ENCODE measurements at regions not wholly inside any gene's neighbourhood (a gene's known extent, or its start where the extent isn't known, plus 50 kb on each side); places are given as distances from the start of the nearest gene placed in this dataset.
A peak's percentile ranks its signal among the peaks of the same experiment; 100 is the strongest.

DNA sequence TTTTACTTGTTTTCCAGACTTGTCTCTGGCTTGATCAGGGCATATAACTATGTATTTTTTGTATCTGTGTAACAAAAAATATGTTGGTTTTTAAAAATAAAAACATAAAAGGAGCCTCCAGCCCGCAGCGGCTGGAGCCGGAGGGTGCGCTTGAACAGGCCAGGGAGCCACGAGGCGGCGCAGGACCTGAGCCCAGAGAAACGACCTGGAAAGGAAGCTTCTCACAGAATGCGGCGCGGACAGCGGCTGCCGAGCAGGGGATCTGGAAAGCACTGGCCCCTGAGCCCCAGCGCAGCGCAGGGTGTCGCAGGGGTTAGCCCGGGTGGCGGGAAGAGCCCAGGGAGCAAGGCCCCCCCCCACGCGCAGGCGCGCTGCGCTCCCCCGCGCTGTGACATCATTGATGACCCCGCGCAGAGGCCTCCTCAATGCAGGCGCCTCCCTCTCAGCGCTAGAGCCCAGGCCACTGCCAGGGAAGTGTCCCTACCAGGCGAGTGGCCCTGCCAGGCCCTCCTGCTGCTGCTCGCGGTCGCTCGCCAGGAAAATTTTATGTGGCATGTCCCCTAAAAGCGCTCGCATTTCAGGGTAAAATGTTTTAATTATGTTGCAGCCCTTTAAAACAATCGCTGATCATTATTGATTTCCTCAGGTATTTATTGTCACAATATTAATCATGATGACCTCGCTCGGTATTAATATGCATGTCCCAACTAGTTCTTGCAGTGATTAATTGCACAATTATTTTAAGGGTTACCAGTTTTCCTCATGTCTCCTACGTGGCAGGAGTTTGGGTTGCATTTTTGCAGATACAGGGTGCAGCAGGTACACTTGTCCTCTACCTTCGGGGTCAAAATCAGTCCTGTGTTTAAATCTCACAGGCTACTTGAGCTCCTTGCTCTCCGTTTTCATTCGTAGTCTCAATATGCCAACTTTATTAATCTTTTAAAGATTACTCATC, 134.2 kb downstream of the USP22 start (continued):
- TF ChIP-seq, protein P1, sequence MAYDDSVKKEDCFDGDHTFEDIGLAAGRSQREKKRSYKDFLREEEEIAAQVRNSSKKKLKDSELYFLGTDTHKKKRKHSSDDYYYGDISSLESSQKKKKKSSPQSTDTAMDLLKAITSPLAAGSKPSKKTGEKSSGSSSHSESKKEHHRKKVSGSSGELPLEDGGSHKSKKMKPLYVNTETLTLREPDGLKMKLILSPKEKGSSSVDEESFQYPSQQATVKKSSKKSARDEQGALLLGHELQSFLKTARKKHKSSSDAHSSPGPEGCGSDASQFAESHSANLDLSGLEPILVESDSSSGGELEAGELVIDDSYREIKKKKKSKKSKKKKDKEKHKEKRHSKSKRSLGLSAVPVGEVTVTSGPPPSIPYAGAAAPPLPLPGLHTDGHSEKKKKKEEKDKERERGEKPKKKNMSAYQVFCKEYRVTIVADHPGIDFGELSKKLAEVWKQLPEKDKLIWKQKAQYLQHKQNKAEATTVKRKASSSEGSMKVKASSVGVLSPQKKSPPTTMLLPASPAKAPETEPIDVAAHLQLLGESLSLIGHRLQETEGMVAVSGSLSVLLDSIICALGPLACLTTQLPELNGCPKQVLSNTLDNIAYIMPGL (CRISPR knock-in tag; IDR thresholded peaks at IDR 0.05; ENCODE audit: borderline replicate concordance) = no peak; the same call in 1 of the 2 replicates

DNA sequence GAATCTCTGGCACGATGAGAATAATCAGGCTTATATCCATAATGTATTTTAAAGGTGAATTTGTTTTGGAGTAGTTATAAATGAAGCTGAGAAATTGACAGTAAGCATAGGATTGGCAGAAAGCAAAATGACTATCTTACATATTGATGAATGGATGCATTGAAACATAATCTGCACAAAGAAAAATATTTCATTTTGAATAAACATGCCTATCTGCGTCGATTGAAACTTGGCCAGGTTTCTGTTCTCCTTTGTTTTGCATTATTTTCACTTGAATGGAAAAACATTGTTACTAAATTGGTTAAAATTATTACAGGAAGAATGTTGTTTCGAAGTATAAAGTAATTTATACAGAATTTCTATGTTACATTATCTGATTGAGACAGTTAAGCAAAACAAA, 128.2 kb downstream of the USP22 start:
- Histone ChIP-seq H3K4me1 (no peaks in the 10 kb centered on the region), H3K4me3 (no peak overlapping the region), H3K9me3 (no peaks in the 10 kb centered on the region), H3K4me2 (no peak overlapping the region), H3K27ac (no peak overlapping the region)
- POLR2A ChIA-PET = no interaction called here
- DNase-seq (ENCODE audit: low read depth in 1 of 2, low spot score in 1 of 2) (no peak), FAIRE-seq (peak; percentile 54), ATAC-seq (no peak)
- WGBS (ENCODE audit: missing lambda C conversion rate) = 79% methylated on average over 4 of the region's 4 CpGs
- no peak for TF ChIP-seq KDM5A (IDR thresholded peaks at IDR 0.05)
- TF ChIP-seq, protein P2, sequence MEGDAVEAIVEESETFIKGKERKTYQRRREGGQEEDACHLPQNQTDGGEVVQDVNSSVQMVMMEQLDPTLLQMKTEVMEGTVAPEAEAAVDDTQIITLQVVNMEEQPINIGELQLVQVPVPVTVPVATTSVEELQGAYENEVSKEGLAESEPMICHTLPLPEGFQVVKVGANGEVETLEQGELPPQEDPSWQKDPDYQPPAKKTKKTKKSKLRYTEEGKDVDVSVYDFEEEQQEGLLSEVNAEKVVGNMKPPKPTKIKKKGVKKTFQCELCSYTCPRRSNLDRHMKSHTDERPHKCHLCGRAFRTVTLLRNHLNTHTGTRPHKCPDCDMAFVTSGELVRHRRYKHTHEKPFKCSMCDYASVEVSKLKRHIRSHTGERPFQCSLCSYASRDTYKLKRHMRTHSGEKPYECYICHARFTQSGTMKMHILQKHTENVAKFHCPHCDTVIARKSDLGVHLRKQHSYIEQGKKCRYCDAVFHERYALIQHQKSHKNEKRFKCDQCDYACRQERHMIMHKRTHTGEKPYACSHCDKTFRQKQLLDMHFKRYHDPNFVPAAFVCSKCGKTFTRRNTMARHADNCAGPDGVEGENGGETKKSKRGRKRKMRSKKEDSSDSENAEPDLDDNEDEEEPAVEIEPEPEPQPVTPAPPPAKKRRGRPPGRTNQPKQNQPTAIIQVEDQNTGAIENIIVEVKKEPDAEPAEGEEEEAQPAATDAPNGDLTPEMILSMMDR (IDR thresholded peaks at IDR 0.05) = no peak
- TF ChIP-seq, protein P3, sequence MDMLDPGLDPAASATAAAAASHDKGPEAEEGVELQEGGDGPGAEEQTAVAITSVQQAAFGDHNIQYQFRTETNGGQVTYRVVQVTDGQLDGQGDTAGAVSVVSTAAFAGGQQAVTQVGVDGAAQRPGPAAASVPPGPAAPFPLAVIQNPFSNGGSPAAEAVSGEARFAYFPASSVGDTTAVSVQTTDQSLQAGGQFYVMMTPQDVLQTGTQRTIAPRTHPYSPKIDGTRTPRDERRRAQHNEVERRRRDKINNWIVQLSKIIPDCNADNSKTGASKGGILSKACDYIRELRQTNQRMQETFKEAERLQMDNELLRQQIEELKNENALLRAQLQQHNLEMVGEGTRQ (IDR thresholded peaks at IDR 0.05) = no peak
- TF ChIP-seq NFE2L2 (conservative IDR thresholded peaks at IDR 0.05; ENCODE audit: low read length) = no peak
- no peak for TF ChIP-seq ZNF302 (CRISPR knock-in tag; IDR thresholded peaks at IDR 0.05)
- TF ChIP-seq FOSB (CRISPR knock-in tag; IDR thresholded peaks at IDR 0.05) = no peak
- no peak for TF ChIP-seq CBX2 (IDR thresholded peaks at IDR 0.05; ENCODE audit: borderline replicate concordance, low read depth)
- no peak for TF ChIP-seq SMC3 (IDR thresholded peaks at IDR 0.05)
- TF ChIP-seq EHMT2 (IDR thresholded peaks at IDR 0.05; ENCODE audit: low read depth) = no peak
- no peak for TF ChIP-seq CEBPB (IDR thresholded peaks at IDR 0.05)
- no peak for TF ChIP-seq POLR2AphosphoS2 (conservative IDR thresholded peaks at IDR 0.05; ENCODE audit: low read length)
- TF ChIP-seq BHLHE40 (IDR thresholded peaks at IDR 0.05; ENCODE audit: low read depth, low read length) = no peak
- TF ChIP-seq, protein P4, sequence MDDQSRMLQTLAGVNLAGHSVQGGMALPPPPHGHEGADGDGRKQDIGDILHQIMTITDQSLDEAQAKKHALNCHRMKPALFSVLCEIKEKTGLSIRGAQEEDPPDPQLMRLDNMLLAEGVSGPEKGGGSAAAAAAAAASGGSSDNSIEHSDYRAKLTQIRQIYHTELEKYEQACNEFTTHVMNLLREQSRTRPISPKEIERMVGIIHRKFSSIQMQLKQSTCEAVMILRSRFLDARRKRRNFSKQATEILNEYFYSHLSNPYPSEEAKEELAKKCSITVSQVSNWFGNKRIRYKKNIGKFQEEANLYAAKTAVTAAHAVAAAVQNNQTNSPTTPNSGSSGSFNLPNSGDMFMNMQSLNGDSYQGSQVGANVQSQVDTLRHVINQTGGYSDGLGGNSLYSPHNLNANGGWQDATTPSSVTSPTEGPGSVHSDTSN (IDR thresholded peaks at IDR 0.05) = no peak
- TF ChIP-seq RCOR1 (IDR thresholded peaks at IDR 0.05; ENCODE audit: low read depth, low read length) = no peak
- TF ChIP-seq, protein P5, sequence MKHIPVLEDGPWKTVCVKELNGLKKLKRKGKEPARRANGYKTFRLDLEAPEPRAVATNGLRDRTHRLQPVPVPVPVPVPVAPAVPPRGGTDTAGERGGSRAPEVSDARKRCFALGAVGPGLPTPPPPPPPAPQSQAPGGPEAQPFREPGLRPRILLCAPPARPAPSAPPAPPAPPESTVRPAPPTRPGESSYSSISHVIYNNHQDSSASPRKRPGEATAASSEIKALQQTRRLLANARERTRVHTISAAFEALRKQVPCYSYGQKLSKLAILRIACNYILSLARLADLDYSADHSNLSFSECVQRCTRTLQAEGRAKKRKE (CRISPR knock-in tag; IDR thresholded peaks at IDR 0.05; ENCODE audit: low read depth) = no peak
- no peak for TF ChIP-seq PHF8 (IDR thresholded peaks at IDR 0.05; ENCODE audit: borderline replicate concordance, low read depth)
- CTCF ChIA-PET = interaction anchor here (1.2 kb wide), 1 partner anchor 113 kb away, joined by 3 read pairs; no protein-coding TSS in a partner anchor

All from A549 (cell line).